WERI-Rb-1 (cell line): ENCODE measurements at regions not wholly inside any gene's neighbourhood (a gene's known extent, or its start where the extent isn't known, plus 50 kb on each side); places are given as distances from the start of the nearest gene placed in this dataset.

Experiments used
- DNase-seq: peaks from one replicate; pipeline ENCODE4 v3.0.0-alpha.2; 2020
- H3K27ac ChIP-seq: fragments of 250-450 bp; sonication (Bioruptor Pico); 2 replicates; pipeline ENCODE4 v1.5.1; 2020; ENCODE audit warnings: mild to moderate bottlenecking, moderate library complexity
- H3K27me3 ChIP-seq: fragments of 250-450 bp; sonication (Bioruptor Pico); 2 replicates; pipeline ENCODE4 v1.5.1; 2021; ENCODE audit warnings: mild to moderate bottlenecking, low read depth, moderate library complexity; ENCODE audit not compliant: insufficient read depth, severe bottlenecking
- H3K36me3 ChIP-seq: fragments of 250-450 bp; sonication (Bioruptor Pico); 2 replicates; pipeline ENCODE4 v1.5.1; 2020; ENCODE audit warnings: mild to moderate bottlenecking, moderate library complexity
- H3K4me3 ChIP-seq: 2 replicates; pipeline ENCODE4 v1.5.1; 2011; ENCODE audit warnings: low read depth, mild to moderate bottlenecking, control low read depth, low read length
- H3K9me3 ChIP-seq: fragments of 250-450 bp; sonication (Bioruptor Pico); 2 replicates; pipeline ENCODE4 v1.5.1; 2021; ENCODE audit warnings: mild to moderate bottlenecking, moderate library complexity; ENCODE audit not compliant: severe bottlenecking
- TF ChIP-seq, protein P1 (sequence below): IDR thresholded peaks from 2 replicates; pipeline ENCODE4 v1.5.1; 2011; ENCODE audit warnings: low read depth, mild to moderate bottlenecking, control low read depth, inconsistent platforms, low read length

DNA sequence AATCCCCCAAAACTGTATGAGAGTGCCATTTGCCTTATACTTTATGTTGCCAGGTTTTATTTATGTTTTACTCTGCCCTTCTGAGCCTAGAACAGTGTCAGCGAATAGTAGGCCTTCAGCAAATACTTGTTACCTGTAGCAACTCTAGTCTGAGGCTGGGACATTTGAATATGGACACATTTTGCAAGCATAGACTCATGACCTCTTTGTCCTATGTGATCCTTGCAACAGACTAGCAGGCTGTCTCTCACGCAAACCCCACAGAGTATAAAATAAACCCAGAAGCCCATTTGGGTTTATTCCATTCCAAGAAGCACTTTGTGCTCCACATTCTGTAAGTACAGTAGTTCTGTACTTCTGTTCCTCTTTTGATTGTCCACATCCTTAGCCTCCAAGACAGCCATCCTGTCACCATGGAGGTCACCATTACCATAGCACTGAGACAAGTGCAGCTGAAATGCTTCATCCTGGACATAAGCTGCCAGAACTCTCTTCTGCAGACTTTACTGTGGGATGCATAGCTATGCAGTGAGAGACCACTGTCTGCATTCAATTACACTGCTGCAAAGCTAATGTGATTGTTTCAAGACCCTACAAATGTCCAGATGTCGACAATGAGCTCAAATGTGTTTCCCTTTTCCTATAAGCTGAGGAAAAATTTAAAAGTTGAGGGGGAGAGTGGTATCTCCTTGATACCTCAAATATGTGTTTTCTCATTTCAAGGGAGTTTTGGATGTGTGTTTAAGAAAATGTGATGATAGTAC is 425.7 kb downstream of the PID1 start:
- TF ChIP-seq, protein P1, sequence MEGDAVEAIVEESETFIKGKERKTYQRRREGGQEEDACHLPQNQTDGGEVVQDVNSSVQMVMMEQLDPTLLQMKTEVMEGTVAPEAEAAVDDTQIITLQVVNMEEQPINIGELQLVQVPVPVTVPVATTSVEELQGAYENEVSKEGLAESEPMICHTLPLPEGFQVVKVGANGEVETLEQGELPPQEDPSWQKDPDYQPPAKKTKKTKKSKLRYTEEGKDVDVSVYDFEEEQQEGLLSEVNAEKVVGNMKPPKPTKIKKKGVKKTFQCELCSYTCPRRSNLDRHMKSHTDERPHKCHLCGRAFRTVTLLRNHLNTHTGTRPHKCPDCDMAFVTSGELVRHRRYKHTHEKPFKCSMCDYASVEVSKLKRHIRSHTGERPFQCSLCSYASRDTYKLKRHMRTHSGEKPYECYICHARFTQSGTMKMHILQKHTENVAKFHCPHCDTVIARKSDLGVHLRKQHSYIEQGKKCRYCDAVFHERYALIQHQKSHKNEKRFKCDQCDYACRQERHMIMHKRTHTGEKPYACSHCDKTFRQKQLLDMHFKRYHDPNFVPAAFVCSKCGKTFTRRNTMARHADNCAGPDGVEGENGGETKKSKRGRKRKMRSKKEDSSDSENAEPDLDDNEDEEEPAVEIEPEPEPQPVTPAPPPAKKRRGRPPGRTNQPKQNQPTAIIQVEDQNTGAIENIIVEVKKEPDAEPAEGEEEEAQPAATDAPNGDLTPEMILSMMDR, result no peak
- peaks cover 33% of the 10 kb centered on the region for H3K27me3 ChIP-seq
- H3K27ac ChIP-seq, result no peak overlapping the region
- no peak for DNase-seq
- H3K4me3 ChIP-seq, result no peak overlapping the region
- H3K36me3 ChIP-seq, result no peaks in the 10 kb centered on the region
- H3K9me3 ChIP-seq, result no peaks in the 10 kb centered on the region

DNA sequence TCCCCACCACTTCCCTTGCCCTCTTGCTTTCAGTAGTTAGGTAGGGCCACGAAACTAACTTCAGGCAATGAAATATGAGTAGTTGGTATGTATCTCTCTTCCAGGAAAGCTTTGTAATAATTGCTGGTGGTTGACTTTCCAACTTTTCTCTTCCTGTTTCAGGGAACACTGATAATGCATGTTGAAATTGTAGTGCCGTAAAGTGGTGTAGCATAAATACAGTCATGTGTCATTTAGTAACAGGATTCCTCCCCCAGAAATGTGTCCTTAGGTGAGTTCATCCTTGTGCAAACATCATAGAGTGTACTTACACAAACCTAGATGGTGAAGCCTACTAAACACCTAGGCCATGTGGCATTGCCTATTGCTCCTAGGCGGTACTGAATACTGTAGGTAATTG is 429.2 kb downstream of the PID1 start:
- no peak for DNase-seq
- H3K4me3 ChIP-seq, result no peak overlapping the region
- H3K27ac ChIP-seq, result no peak overlapping the region
- H3K27me3 ChIP-seq, result peaks cover 50% of the 10 kb centered on the region
- TF ChIP-seq, protein P1, result no peak
- no peaks in the 10 kb centered on the region for H3K9me3 ChIP-seq
- H3K36me3 ChIP-seq, result no peaks in the 10 kb centered on the region

GRCh38 chr2:228841475-228841874 is 429.6 kb downstream of the PID1 start:
- no peaks in the 10 kb centered on the region for H3K9me3 ChIP-seq

DNA sequence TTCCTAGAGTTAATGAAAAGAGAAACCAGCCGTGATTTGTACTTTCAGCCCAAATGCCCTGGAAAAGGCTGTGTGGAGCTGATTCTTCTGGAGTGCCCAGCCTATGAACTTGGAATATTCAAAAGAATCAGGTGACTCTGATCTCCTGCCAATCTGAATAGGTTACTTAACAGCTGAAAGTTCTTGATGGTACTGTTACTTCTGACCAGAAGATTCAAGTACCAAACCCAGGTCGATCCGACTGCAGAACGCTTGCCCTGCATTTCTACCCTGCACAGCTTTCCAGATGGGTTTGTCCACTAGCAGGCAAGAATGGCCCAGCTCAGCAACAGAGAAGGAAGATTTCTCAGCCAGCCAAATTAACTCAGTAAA is 430.4 kb downstream of the PID1 start:
- no peaks in the 10 kb centered on the region for H3K36me3 ChIP-seq
- no peak overlapping the region for H3K4me3 ChIP-seq
- TF ChIP-seq, protein P1, result no peak
- H3K27me3 ChIP-seq, result peaks cover 54% of the 10 kb centered on the region
- DNase-seq, result no peak
- no peaks in the 10 kb centered on the region for H3K9me3 ChIP-seq
- no peak overlapping the region for H3K27ac ChIP-seq

More at GRCh38 chr2:228841475-228841874, 429.6 kb downstream of the PID1 start:
- Histone ChIP-seq H3K27ac (no peak overlapping the region), H3K4me3 (no peak overlapping the region), H3K36me3 (no peaks in the 10 kb centered on the region), H3K27me3 (peaks cover 54% of the 10 kb centered on the region)
- TF ChIP-seq, protein P1, result no peak
- DNase-seq, result no peak

- no peak for DNase-seq
- Histone ChIP-seq H3K4me3 (no peak overlapping the region), H3K36me3 (no peaks in the 10 kb centered on the region), H3K9me3 (no peaks in the 10 kb centered on the region), H3K27ac (no peak overlapping the region), H3K27me3 (peaks cover 54% of the 10 kb centered on the region)
- TF ChIP-seq, protein P1, result no peak
Observed at GRCh38 chr2:228840113-228840742, 430.9 kb downstream of the PID1 start.

DNA sequence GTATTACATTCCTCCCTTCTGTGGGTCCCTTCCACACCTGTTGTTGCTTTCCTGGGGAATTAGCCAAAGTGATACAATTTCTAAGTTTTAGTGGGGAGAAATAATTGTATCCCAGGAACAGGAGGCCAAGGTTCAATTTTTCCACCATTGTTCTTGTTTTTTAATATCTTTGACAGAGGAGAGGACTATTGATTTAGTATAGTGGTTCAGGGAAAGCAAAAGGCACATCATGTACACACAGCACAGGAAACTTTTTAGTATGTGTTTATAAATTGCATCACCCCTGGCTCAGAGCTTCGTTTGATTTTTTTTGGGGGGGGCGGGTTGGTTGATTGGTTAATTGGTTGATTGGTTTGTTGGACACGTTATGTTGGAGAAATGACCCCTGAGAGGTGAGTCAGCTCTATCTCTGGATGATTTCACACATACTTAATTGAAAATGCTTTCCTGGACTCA is 431.6 kb downstream of the PID1 start:
- no peaks in the 10 kb centered on the region for H3K9me3 ChIP-seq
- peaks cover 54% of the 10 kb centered on the region for H3K27me3 ChIP-seq
- no peaks in the 10 kb centered on the region for H3K36me3 ChIP-seq
- H3K4me3 ChIP-seq, result no peak overlapping the region
- TF ChIP-seq, protein P1, result no peak
- DNase-seq, result no peak
- H3K27ac ChIP-seq, result no peak overlapping the region
